Left lung (tissue), 4 donors: ENCODE measurements at regions not wholly inside any gene's neighbourhood (a gene's known extent, or its start where the extent isn't known, plus 50 kb on each side); places are given as distances from the start of the nearest gene placed in this dataset.

Experiments used
- ATAC-seq: fragments of 200-7000 bp; cut with Tn5 transposase; one replicate; pipeline ENCODE4 v1.9.1; 2020; ENCODE audit warnings: moderate library complexity
- DNase-seq, 4 donors: peaks; one replicate each; pipeline ENCODE4 v3.0.0-alpha.2; 2013 to 2020
- H3K27ac ChIP-seq, 2 donors: fragments of 200-600 bp; sonication (generic) in 1 of 2; one replicate each; pipeline versions ENCODE4 v1.5.0 to v1.8.0; 2020 to 2021
- H3K27me3 ChIP-seq, 2 donors: fragments of 200-600 bp; sonication (generic) in 1 of 2; one replicate each; pipeline versions ENCODE4 v1.5.0 to v1.8.0; 2020 to 2021
- H3K36me3 ChIP-seq, 2 donors: fragments of 200-600 bp; sonication (generic) in 1 of 2; one replicate each; pipeline versions ENCODE4 v1.5.0 to v1.8.0; 2020 to 2021
- H3K4me1 ChIP-seq, 2 donors: fragments of 200-600 bp; one replicate each; pipeline ENCODE4 v1.8.0; 2021
- H3K4me3 ChIP-seq, 2 donors: fragments of 200-600 bp; sonication (generic) in 1 of 2; one replicate each; pipeline versions ENCODE4 v1.5.0 to v1.8.0; 2020 to 2021; ENCODE audit warnings: mild to moderate bottlenecking in 1 of 2
- H3K9me3 ChIP-seq, 2 donors: fragments of 200-600 bp; sonication (generic) in 1 of 2; one replicate each; pipeline versions ENCODE4 v1.5.0 to v1.8.0; 2020 to 2021
- intact Hi-C, 2 donors: fragments of 100-400 bp; cut with DNase I; formaldehyde crosslinking; loops; one replicate each; pipeline versions ENCODE4 v1.11.2 to v1.14.2; 2022
- TF ChIP-seq, protein P1 (sequence below), 2 donors: fragments of 200-600 bp; sonication (generic) in 1 of 2; IDR thresholded peaks; one replicate each; pipeline versions ENCODE4 v1.5.0 to v1.8.0; 2021; ENCODE audit warnings: antibody characterized with exemption in 2 of 2
- donor health status: DM: no; HTN: yes; CAD: no.
- donor health status: DM: no; HTN: no; CAD: no.

DNA sequence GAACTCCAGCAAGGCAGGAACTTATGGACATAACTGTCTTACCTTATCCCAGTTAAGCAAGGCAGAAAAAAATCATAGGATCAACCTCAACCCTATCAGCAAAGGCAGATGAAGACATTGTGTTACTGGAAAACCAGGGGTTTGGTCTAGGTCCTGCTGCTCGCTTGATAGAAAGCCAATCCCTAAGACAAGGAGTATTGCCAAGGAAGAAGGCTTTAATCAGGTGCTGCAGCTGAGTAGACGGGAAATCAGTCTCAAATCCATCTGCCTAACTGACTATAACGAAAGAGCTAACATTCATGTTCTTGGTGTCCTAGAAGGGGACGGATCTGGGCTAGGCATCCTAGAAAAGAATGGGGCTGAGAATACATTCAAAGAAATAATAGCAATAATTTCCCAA lies 1158.7 kb upstream of the CNTN5 start:
- no peak for DNase-seq
- no peaks in the 10 kb centered on the region for H3K9me3 ChIP-seq
- no peaks in the 10 kb centered on the region for H3K4me1 ChIP-seq
- TF ChIP-seq, protein P1, sequence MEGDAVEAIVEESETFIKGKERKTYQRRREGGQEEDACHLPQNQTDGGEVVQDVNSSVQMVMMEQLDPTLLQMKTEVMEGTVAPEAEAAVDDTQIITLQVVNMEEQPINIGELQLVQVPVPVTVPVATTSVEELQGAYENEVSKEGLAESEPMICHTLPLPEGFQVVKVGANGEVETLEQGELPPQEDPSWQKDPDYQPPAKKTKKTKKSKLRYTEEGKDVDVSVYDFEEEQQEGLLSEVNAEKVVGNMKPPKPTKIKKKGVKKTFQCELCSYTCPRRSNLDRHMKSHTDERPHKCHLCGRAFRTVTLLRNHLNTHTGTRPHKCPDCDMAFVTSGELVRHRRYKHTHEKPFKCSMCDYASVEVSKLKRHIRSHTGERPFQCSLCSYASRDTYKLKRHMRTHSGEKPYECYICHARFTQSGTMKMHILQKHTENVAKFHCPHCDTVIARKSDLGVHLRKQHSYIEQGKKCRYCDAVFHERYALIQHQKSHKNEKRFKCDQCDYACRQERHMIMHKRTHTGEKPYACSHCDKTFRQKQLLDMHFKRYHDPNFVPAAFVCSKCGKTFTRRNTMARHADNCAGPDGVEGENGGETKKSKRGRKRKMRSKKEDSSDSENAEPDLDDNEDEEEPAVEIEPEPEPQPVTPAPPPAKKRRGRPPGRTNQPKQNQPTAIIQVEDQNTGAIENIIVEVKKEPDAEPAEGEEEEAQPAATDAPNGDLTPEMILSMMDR (IDR thresholded peaks at IDR 0.05), result no peak
- intact Hi-C loops, result no loop called here
- no peaks in the 10 kb centered on the region for H3K27me3 ChIP-seq
- H3K36me3 ChIP-seq, result no peaks in the 10 kb centered on the region
- H3K27ac ChIP-seq, result no peak overlapping the region
- no peak for ATAC-seq
- H3K4me3 ChIP-seq, result no peak overlapping the region

DNA sequence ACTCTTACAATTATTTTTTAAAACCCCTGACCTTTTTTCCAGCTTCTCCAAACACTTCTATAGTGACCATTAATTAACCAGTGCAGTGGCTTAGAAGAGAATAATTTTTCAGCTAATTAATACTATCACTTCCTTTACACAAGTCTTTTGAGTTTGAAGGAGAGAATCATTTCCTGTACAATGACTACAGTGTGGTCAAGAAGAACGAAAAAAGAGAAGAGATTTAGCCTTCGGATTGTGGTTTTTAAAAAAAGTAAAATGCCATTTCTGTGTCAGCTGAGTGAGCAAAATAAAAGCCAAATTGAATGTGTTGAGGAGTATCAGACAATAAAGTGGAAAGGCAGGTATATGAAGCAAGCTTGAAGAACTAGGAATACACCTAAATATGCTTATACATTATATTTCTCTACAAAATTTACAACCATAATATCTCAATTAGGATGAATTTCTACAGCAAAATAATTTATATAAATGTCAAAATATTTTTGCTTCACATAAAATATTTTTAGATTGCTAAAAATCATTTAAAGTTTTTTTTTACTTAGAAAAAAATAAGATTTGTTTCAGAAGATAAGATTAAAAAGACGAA lies 1155.2 kb upstream of the CNTN5 start:
- Histone ChIP-seq H3K9me3 (peaks cover 0 to 7% of the 10 kb centered on the region in 2 donors), H3K27me3 (no peaks in the 10 kb centered on the region), H3K36me3 (no peaks in the 10 kb centered on the region), H3K4me1 (no peaks in the 10 kb centered on the region), H3K27ac (no peak overlapping the region), H3K4me3 (no peak overlapping the region)
- intact Hi-C loops, result no loop called here
- no peak for ATAC-seq
- DNase-seq, result no peak
- TF ChIP-seq, protein P1 (IDR thresholded peaks at IDR 0.05), result no peak

DNA sequence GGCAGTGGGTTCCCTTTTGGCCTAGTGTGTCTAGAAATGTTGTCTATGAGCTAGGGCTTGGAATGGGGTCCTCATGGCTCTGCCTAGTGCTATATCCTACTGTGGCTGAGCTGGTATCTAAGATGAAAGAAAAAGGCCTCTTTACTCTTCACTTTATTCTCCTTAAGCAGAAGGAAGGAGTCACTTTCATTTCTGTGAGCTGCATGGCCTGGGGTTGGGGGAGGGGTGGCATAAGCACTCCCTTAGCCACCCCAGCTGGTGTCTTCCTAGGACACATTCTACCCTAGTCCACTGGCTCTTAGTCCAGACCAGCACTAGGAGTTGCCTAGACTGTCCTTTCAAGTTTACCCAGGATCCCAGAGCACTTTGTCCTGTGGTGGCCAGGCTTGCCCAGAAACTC lies 1148.9 kb upstream of the CNTN5 start:
- no peak for DNase-seq
- Histone ChIP-seq H3K27me3 (no peaks in the 10 kb centered on the region), H3K36me3 (no peaks in the 10 kb centered on the region), H3K27ac (no peak overlapping the region), H3K4me1 (no peaks in the 10 kb centered on the region), H3K4me3 (no peak overlapping the region), H3K9me3 (peaks cover 0 to 21% of the 10 kb centered on the region in 2 donors)
- intact Hi-C loops, result no loop called here
- TF ChIP-seq, protein P1 (IDR thresholded peaks at IDR 0.05), result no peak
- no peak for ATAC-seq

DNA sequence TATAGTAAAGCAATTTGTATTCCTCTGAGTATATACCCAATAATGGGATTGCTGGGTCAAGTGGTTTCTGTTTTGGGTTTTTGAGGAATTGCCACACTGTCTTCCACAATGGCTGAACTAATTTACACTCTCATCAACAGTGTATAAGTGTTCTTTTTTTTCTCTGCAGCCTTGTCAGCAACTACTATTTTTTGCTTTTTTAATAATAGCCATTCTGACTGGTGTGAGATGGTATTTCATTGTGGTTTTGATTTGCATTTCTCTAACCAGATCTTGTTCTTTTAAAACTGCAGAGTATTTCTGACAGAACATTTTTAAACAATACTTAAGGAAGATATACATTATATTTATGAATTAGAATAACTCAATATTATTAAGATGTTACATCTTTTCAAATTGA lies 1140.5 kb upstream of the CNTN5 start:
- H3K9me3 ChIP-seq, result peaks cover 0 to 4% of the 10 kb centered on the region in 2 donors
- no peak overlapping the region for H3K4me3 ChIP-seq
- TF ChIP-seq, protein P1 (IDR thresholded peaks at IDR 0.05), result no peak
- no peak overlapping the region for H3K27ac ChIP-seq
- DNase-seq, result no peak
- H3K4me1 ChIP-seq, result no peaks in the 10 kb centered on the region
- no peak for ATAC-seq
- H3K27me3 ChIP-seq, result no peaks in the 10 kb centered on the region
- intact Hi-C loops, result no loop called here
- H3K36me3 ChIP-seq, result no peaks in the 10 kb centered on the region

DNA sequence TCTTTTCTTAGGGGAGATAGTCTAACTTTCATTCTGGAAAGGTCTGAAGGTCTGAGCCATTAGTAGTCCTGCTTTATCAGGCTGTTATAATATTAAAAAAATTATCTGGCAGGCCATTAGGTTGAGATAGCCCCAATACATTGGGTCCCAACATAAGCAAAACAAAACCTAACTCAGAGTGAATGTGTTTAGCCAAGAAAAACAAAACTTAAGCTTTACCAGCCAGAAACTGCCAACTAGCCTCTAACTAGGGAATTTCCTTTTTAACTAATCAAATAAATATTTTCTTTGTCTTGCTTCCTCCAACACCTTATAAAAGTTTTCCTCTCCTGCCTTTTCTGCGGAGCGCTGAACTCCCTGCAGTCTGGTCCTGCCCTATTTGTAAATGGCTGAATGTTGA lies 1137.7 kb upstream of the CNTN5 start:
- no peak for DNase-seq
- H3K4me1 ChIP-seq, result no peaks in the 10 kb centered on the region
- TF ChIP-seq, protein P1 (IDR thresholded peaks at IDR 0.05), result no peak
- H3K36me3 ChIP-seq, result no peaks in the 10 kb centered on the region
- H3K27ac ChIP-seq, result no peak overlapping the region
- no peak for ATAC-seq
- peaks cover 0 to 4% of the 10 kb centered on the region in 2 donors for H3K9me3 ChIP-seq
- H3K27me3 ChIP-seq, result no peaks in the 10 kb centered on the region
- no peak overlapping the region for H3K4me3 ChIP-seq
- intact Hi-C loops, result no loop called here
